ENCODE measurements at regions not wholly inside any gene's neighbourhood (a gene's known extent, or its start where the extent isn't known, plus 50 kb on each side); places are given as distances from the start of the nearest gene placed in this dataset.

DNA sequence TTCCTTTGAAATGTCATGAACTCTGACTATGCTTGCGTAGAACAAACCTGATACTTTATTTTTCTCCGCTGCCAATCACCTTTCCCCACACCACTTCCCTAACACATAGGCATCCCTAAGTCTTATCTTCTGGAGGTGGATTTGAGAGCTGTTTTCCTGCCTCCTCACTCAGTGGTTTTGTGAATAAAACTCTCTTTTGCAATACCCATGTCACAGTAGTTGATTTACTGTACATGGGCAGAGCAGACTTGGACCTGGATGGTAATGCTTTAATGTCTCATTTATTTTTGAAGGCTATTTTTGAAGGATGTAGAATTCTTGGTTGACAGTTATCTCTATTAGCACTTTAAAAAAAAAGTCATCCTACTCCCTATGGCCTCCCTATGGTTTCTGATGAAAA, 881.8 kb downstream of the SLITRK5 start:
- Histone ChIP-seq H3K27me3 (ENCODE audit: insufficient read depth, poor library complexity, severe bottlenecking) (no peaks in the 10 kb centered on the region), H3K4me3 (replicated peaks; ENCODE audit: insufficient read depth, low read length) (no peak overlapping the region), H3K27ac (replicated peaks) (no peak overlapping the region)
- DNase-seq (ENCODE audit: low read depth in 1 of 2, low spot score in 1 of 2): no peak
- TF ChIP-seq GABPA (IDR thresholded peaks at IDR 0.05; ENCODE audit: low read depth): no peak
- TF ChIP-seq POLR2AphosphoS5 (IDR thresholded peaks at IDR 0.05; ENCODE audit: low read depth): no peak
- TF ChIP-seq, protein P1, sequence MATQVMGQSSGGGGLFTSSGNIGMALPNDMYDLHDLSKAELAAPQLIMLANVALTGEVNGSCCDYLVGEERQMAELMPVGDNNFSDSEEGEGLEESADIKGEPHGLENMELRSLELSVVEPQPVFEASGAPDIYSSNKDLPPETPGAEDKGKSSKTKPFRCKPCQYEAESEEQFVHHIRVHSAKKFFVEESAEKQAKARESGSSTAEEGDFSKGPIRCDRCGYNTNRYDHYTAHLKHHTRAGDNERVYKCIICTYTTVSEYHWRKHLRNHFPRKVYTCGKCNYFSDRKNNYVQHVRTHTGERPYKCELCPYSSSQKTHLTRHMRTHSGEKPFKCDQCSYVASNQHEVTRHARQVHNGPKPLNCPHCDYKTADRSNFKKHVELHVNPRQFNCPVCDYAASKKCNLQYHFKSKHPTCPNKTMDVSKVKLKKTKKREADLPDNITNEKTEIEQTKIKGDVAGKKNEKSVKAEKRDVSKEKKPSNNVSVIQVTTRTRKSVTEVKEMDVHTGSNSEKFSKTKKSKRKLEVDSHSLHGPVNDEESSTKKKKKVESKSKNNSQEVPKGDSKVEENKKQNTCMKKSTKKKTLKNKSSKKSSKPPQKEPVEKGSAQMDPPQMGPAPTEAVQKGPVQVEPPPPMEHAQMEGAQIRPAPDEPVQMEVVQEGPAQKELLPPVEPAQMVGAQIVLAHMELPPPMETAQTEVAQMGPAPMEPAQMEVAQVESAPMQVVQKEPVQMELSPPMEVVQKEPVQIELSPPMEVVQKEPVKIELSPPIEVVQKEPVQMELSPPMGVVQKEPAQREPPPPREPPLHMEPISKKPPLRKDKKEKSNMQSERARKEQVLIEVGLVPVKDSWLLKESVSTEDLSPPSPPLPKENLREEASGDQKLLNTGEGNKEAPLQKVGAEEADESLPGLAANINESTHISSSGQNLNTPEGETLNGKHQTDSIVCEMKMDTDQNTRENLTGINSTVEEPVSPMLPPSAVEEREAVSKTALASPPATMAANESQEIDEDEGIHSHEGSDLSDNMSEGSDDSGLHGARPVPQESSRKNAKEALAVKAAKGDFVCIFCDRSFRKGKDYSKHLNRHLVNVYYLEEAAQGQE (IDR thresholded peaks at IDR 0.05; ENCODE audit: insufficient replicate concordance, low read depth): no peak
- TF ChIP-seq SPI1 (IDR thresholded peaks at IDR 0.05; ENCODE audit: borderline replicate concordance, low read depth): no peak
- TF ChIP-seq, protein P2, sequence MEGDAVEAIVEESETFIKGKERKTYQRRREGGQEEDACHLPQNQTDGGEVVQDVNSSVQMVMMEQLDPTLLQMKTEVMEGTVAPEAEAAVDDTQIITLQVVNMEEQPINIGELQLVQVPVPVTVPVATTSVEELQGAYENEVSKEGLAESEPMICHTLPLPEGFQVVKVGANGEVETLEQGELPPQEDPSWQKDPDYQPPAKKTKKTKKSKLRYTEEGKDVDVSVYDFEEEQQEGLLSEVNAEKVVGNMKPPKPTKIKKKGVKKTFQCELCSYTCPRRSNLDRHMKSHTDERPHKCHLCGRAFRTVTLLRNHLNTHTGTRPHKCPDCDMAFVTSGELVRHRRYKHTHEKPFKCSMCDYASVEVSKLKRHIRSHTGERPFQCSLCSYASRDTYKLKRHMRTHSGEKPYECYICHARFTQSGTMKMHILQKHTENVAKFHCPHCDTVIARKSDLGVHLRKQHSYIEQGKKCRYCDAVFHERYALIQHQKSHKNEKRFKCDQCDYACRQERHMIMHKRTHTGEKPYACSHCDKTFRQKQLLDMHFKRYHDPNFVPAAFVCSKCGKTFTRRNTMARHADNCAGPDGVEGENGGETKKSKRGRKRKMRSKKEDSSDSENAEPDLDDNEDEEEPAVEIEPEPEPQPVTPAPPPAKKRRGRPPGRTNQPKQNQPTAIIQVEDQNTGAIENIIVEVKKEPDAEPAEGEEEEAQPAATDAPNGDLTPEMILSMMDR (IDR thresholded peaks at IDR 0.05; ENCODE audit: insufficient read depth, low read length): no peak

DNA sequence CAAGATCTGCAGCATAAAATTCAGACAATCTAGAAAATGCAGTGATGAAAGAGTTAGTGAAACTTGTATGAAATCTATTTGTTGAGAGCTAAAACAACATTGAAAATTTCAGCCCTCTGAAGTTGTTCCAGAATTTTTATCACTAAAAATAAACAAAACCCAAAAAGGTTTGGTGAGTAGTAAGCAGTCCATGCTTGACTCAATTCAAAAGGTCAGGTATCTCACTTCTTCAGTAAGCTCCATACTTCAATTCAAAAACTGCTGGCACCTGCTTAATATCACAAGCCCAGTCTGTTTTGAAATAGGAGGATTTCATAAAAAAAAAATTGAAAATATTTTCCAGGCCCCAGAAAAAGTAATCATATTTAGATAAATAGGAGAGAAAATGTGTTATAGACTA, 894.4 kb downstream of the SLITRK5 start:
- TF ChIP-seq, protein P1 (IDR thresholded peaks at IDR 0.05; ENCODE audit: insufficient replicate concordance, low read depth): no peak
- TF ChIP-seq GABPA (IDR thresholded peaks at IDR 0.05; ENCODE audit: low read depth) (no peak), POLR2AphosphoS5 (IDR thresholded peaks at IDR 0.05; ENCODE audit: low read depth) (no peak), SPI1 (IDR thresholded peaks at IDR 0.05; ENCODE audit: borderline replicate concordance, low read depth) (no peak)
- TF ChIP-seq, protein P2 (IDR thresholded peaks at IDR 0.05; ENCODE audit: insufficient read depth, low read length): no peak
- Histone ChIP-seq H3K27me3 (ENCODE audit: insufficient read depth, poor library complexity, severe bottlenecking) (no peaks in the 10 kb centered on the region), H3K27ac (replicated peaks) (no peak overlapping the region), H3K4me3 (replicated peaks; ENCODE audit: insufficient read depth, low read length) (no peak overlapping the region)
- DNase-seq (ENCODE audit: low read depth in 1 of 2, low spot score in 1 of 2): no peak

DNA sequence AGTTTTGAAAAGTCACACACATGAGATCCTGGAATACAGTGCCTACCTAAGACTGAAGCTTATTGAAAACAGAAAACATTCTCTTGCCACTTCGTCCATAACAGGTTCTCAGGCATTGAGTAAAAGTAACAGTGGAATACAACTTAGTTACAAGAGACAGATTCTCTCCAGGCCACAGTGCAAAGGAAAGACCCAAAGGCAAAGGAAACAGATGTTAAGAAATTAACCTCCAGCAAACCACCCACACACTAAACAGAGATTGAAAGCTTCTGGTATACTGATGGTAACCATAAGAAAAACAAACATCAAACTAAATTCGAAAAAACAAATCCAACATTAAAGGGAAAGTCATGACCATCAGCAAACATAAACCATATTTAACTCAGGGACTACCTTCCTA, 914.7 kb downstream of the SLITRK5 start:
- H3K27me3 ChIP-seq (ENCODE audit: insufficient read depth, poor library complexity, severe bottlenecking): no peaks in the 10 kb centered on the region
- no peak for DNase-seq (ENCODE audit: low read depth in 1 of 2, low spot score in 1 of 2)

DNA sequence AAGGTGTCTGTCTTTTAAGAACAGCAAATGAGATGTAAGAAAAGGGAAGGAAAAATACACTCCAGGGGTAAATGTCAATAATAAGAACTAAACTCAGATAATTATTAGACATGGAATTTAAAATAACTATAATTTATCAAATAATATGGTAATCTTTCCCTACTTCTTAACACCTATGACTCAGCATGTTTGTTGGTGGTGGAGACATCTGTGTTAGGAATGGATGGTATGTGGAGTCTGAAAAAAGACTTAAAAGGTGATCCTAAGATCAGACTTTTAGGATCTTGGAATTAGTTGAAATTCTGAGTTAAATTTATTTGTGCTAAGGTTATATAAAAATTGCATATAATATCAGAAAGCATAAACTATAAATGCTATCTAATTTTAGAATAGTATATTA, 915.1 kb downstream of the SLITRK5 start:
- H3K27ac ChIP-seq (replicated peaks): no peak overlapping the region
- H3K27me3 ChIP-seq (ENCODE audit: insufficient read depth, poor library complexity, severe bottlenecking): no peaks in the 10 kb centered on the region
- H3K4me3 ChIP-seq (replicated peaks; ENCODE audit: insufficient read depth, low read length): no peak overlapping the region
- TF ChIP-seq, protein P2 (IDR thresholded peaks at IDR 0.05; ENCODE audit: insufficient read depth, low read length): no peak
- TF ChIP-seq GABPA (IDR thresholded peaks at IDR 0.05; ENCODE audit: low read depth) (no peak), POLR2AphosphoS5 (IDR thresholded peaks at IDR 0.05; ENCODE audit: low read depth) (no peak), SPI1 (IDR thresholded peaks at IDR 0.05; ENCODE audit: borderline replicate concordance, low read depth) (no peak)
- TF ChIP-seq, protein P1 (IDR thresholded peaks at IDR 0.05; ENCODE audit: insufficient replicate concordance, low read depth): no peak
- no peak for DNase-seq (ENCODE audit: low read depth in 1 of 2, low spot score in 1 of 2)

More for the DNA sequence above, 914.7 kb downstream of the SLITRK5 start:
- no peak for TF ChIP-seq POLR2AphosphoS5 (IDR thresholded peaks at IDR 0.05; ENCODE audit: low read depth)
- Histone ChIP-seq H3K4me3 (replicated peaks; ENCODE audit: insufficient read depth, low read length) (no peak overlapping the region), H3K27ac (replicated peaks) (no peak overlapping the region)
